Lower leg skin (tissue), 4 donors: ENCODE measurements at regions not wholly inside any gene's neighbourhood (a gene's known extent, or its start where the extent isn't known, plus 50 kb on each side); places are given as distances from the start of the nearest gene placed in this dataset.
"Not testable (repeated sequence)": the region's sequence is repeated elsewhere in the genome, so short reads cannot be mapped to it uniquely, and the experiment has no call there.

Experiments
- DNase-seq, 2 donors: peaks; one replicate each; pipeline ENCODE4 v3.0.0-alpha.2; 2019; ENCODE audit warnings: low spot score in 2 of 2
- H3K4me3 ChIP-seq: fragments of 200-600 bp; sonication (generic); 2 replicates; pipeline ENCODE4 v1.5.1; 2017; ENCODE audit warnings: mild to moderate bottlenecking, low read depth; ENCODE audit not compliant: poor library complexity, severe bottlenecking
- POLR2A ChIP-seq, 2 donors: fragments of 450-650 bp; IDR thresholded peaks; one replicate each; pipeline ENCODE4 v1.6.1; 2016 to 2017; ENCODE audit warnings: antibody characterized with exemption in 2 of 2, mild to moderate bottlenecking in 1 of 2, moderate library complexity in 1 of 2
- WGBS, 2 donors: methylation state at CpG; one replicate each; pipeline ENCODE4 v1.1.5; 2018; 5-methylcytosine and 5-hydroxymethylcytosine counted together
- intact Hi-C: fragments of 100-400 bp; cut with DNase I; formaldehyde crosslinking; loops from one replicate; pipeline ENCODE4 v1.15.0; 2023; ENCODE audit warnings: low total_unique reads
- TF ChIP-seq, protein P1 (sequence below), 3 donors: fragments of 450-650 bp; IDR thresholded peaks; one replicate each; pipeline ENCODE4 v1.5.1; 2016; ENCODE audit warnings: antibody characterized with exemption in 3 of 3, mild to moderate bottlenecking in 3 of 3, moderate library complexity in 2 of 3

DNA sequence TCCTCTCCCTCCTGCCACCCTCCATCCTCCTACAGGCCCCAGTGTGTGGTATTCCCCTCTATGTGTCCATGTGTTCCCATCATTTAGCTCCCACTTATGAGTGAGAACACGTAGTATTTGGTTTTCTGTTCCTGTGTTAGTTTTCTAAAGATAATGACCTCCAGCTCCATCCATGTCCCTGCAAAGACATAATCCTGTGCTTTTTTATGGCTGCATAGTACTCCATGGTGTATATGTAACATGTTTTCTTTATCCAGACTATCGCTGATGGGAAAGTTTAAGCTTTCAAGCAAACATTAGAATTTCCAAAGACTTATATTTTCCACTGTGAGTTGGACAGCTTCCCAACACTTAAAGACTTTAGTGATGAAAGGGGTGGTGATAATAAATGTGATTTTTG lies 105.9 kb upstream of the PIAS1 start:
- intact Hi-C loops, result no loop called here
- DNase-seq, result no peak
- TF ChIP-seq POLR2A (IDR thresholded peaks at IDR 0.05), result no peak
- TF ChIP-seq, protein P1, sequence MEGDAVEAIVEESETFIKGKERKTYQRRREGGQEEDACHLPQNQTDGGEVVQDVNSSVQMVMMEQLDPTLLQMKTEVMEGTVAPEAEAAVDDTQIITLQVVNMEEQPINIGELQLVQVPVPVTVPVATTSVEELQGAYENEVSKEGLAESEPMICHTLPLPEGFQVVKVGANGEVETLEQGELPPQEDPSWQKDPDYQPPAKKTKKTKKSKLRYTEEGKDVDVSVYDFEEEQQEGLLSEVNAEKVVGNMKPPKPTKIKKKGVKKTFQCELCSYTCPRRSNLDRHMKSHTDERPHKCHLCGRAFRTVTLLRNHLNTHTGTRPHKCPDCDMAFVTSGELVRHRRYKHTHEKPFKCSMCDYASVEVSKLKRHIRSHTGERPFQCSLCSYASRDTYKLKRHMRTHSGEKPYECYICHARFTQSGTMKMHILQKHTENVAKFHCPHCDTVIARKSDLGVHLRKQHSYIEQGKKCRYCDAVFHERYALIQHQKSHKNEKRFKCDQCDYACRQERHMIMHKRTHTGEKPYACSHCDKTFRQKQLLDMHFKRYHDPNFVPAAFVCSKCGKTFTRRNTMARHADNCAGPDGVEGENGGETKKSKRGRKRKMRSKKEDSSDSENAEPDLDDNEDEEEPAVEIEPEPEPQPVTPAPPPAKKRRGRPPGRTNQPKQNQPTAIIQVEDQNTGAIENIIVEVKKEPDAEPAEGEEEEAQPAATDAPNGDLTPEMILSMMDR (IDR thresholded peaks at IDR 0.05), result no peak
- no peak overlapping the region for H3K4me3 ChIP-seq
- WGBS, 2 donors, result 98% methylated on average over 2 of the region's 2 CpGs

DNA sequence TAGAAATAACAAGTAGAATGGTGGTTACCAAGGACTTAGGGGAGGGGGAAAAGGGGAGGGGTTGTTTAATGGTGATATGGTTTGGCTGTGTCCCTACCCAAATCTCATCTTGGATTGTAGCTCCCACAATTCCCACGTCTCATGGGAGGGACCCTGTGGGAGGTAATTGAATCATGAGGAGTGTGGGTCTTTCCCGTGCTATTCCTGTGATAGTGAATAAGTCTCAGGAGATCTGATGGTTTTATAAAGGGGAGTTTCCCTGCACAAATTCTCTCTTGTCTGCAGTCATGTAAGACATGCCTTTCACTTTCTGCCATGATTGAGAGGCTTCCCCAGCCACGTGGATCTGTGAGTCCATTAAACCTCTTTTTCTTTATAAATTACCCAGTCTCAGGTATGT lies 102.9 kb upstream of the PIAS1 start:
- H3K4me3 ChIP-seq, DNase-seq, intact Hi-C loops: not testable (repeated sequence)
- whole genome bisulfite sequencing, 2 donors, result 81 to 87% methylated on average over 3 of the region's 3 CpGs

DNA sequence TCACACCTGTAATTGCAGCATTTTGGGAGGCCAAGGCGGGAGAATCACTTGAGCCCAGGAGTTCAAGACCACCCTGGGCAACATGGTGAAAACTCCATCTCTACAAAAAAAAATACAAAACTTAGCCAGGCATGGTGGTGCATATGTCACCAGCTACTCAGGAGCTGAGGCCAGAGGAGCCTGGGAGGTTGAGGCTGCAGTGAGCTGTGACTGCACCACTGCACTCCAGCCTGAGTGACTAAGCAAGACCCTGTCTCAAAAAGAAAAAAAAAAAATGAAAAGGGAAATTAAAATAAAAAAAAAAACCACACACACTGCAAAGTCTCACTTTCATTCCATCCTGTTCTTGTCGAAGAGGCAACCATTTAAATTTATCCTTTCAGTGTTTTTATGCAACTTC lies 100.8 kb upstream of the PIAS1 start:
- H3K4me3 ChIP-seq, result no peak overlapping the region
- intact Hi-C loops, result no loop called here
- WGBS, 2 donors, result 90 to 91% methylated on average over 2 of the region's 2 CpGs
- TF ChIP-seq, protein P1 (IDR thresholded peaks at IDR 0.05), result no peak
- no peak for TF ChIP-seq POLR2A (IDR thresholded peaks at IDR 0.05)
- no peak for DNase-seq

GRCh38 chr15:67955252-67955651 lies 98.9 kb upstream of the PIAS1 start:
- no peak overlapping the region for H3K4me3 ChIP-seq
- intact Hi-C loops, result no loop called here
- 74 to 82% methylated on average over 6 of the region's 6 CpGs for WGBS, 2 donors
- DNase-seq, result no peak
- no peak for TF ChIP-seq POLR2A (IDR thresholded peaks at IDR 0.05)
- TF ChIP-seq, protein P1 (IDR thresholded peaks at IDR 0.05), result no peak

DNA sequence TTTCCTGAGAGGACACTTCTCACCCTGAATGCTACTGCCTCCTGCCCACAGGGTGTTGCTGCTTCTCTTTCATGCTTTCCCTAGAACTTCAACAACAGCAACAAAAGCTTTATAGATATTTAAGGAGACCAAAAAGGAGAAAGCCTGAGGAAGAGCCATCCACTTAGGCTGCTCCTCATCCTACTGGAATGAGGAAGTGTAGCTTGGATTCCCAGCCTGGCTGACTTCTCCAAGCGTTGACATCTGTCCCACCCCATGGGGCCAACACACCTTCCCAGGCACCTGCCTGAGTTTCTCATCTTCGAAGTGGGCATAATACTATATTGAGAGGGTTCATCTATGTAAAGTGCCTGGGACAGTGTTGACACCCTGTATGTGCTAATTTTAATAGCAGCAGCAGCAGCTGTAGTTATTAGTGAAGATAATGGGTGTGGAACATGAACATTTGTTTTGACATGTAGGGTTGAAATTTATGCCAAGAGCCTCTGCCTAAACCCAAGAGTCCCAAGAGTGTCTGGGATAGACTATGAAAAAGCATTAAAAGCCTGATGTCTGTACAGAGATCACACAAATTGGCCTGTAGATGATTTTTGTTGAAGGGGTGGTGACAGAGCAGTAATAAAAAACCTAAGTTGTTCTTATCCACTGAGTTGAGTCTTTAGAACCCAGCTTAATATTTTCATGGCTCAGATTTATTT lies 96.5 kb upstream of the PIAS1 start:
- TF ChIP-seq, protein P1 (IDR thresholded peaks at IDR 0.05), result no peak
- no peak for TF ChIP-seq POLR2A (IDR thresholded peaks at IDR 0.05)
- 36 to 42% methylated on average over 2 of the region's 2 CpGs for WGBS, 2 donors
- intact Hi-C loops, result no loop called here
- no peak for DNase-seq
- H3K4me3 ChIP-seq, result no peak overlapping the region

- H3K4me3 ChIP-seq, result peak overlapping the region; percentile 23
- no peak for TF ChIP-seq POLR2A (IDR thresholded peaks at IDR 0.05)
- TF ChIP-seq, protein P1 (IDR thresholded peaks at IDR 0.05), result no peak
- DNase-seq, result peak; percentile 32 to 89
- WGBS, 2 donors, result 6 to 11% methylated on average over 29 to 30 of the region's 30 CpGs
- intact Hi-C loops, result no loop called here
Measured at GRCh38 chr15:67967871-67968431, 86.2 kb upstream of the PIAS1 start.
